ENCODE measurements at regions not wholly inside any gene's neighbourhood (a gene's known extent, or its start where the extent isn't known, plus 50 kb on each side); places are given as distances from the start of the nearest gene placed in this dataset.

GRCh38 chr18:41771973-41772372 is 183.1 kb upstream of the PIK3C3 start:
- H3K9me3 ChIP-seq (ENCODE audit: control insufficient read depth, low read length): no peaks in the 10 kb centered on the region
- no peak overlapping the region for H3K4me3 ChIP-seq (ENCODE audit: low read length)
- no peak overlapping the region for H3K9ac ChIP-seq (ENCODE audit: extremely low read depth, low read length, poor library complexity, severe bottlenecking)
- no peak for DNase-seq
- Mint-ChIP-seq H3K36me3 (ENCODE audit: low read depth) (peaks cover 4% of the 10 kb centered on the region), H3K4me1 (peaks cover 18% of the 10 kb centered on the region), H3K27me3 (ENCODE audit: insufficient read depth) (no peaks in the 10 kb centered on the region), H3K27ac (no peak overlapping the region), H3K4me3 (no peak overlapping the region), H3K9me3 (peaks cover 9% of the 10 kb centered on the region)
- no peaks in the 10 kb centered on the region for H3K36me3 ChIP-seq (ENCODE audit: control insufficient read depth, insufficient read depth, low read length)
- 94 to 100% methylated on average over 1 of the region's 1 CpG for WGBS, 2 experiments (ENCODE audit: insufficient coverage in 1 of 2, insufficient read length in 1 of 2)
- peaks cover 9% of the 10 kb centered on the region for H3K4me1 ChIP-seq (ENCODE audit: control insufficient read depth, insufficient read depth, low read length)
- no peak for TF ChIP-seq CTCF (conservative IDR thresholded peaks at IDR 0.05)
- H3K27ac ChIP-seq (ENCODE audit: low read depth, low read length): no peak overlapping the region
- H3K27me3 ChIP-seq (ENCODE audit: control insufficient read depth, insufficient read depth, low read length, poor library complexity, severe bottlenecking): no peaks in the 10 kb centered on the region

GRCh38 chr18:41769265-41769664 is 185.8 kb upstream of the PIK3C3 start:
- Mint-ChIP-seq H3K27ac (no peak overlapping the region), H3K27me3 (ENCODE audit: insufficient read depth) (no peaks in the 10 kb centered on the region), H3K4me3 (no peak overlapping the region), H3K36me3 (ENCODE audit: low read depth) (peaks cover 1% of the 10 kb centered on the region), H3K4me1 (peaks cover 34% of the 10 kb centered on the region), H3K9me3 (peaks cover 1% of the 10 kb centered on the region)
- no CpG with 5 or more reads among the region's 1 CpG for WGBS, 2 experiments (ENCODE audit: insufficient coverage in 1 of 2, insufficient read length in 1 of 2)
- Histone ChIP-seq H3K36me3 (ENCODE audit: control insufficient read depth, insufficient read depth, low read length) (no peaks in the 10 kb centered on the region), H3K27me3 (ENCODE audit: control insufficient read depth, insufficient read depth, low read length, poor library complexity, severe bottlenecking) (no peaks in the 10 kb centered on the region), H3K4me3 (ENCODE audit: low read length) (no peak overlapping the region), H3K9me3 (ENCODE audit: control insufficient read depth, low read length) (no peaks in the 10 kb centered on the region), H3K27ac (ENCODE audit: low read depth, low read length) (no peak overlapping the region), H3K4me1 (ENCODE audit: control insufficient read depth, insufficient read depth, low read length) (peaks cover 9% of the 10 kb centered on the region), H3K9ac (ENCODE audit: extremely low read depth, low read length, poor library complexity, severe bottlenecking) (no peak overlapping the region)
- no peak for TF ChIP-seq CTCF (conservative IDR thresholded peaks at IDR 0.05)
- DNase-seq: no peak

- no peaks in the 10 kb centered on the region for H3K36me3 Mint-ChIP-seq (ENCODE audit: low read depth)
- H3K27ac Mint-ChIP-seq: no peak overlapping the region
- Histone ChIP-seq H3K9ac (ENCODE audit: extremely low read depth, low read length, poor library complexity, severe bottlenecking) (no peak overlapping the region), H3K4me1 (ENCODE audit: control insufficient read depth, insufficient read depth, low read length) (peaks cover 9% of the 10 kb centered on the region), H3K27me3 (ENCODE audit: control insufficient read depth, insufficient read depth, low read length, poor library complexity, severe bottlenecking) (no peaks in the 10 kb centered on the region), H3K27ac (ENCODE audit: low read depth, low read length) (no peak overlapping the region), H3K36me3 (ENCODE audit: control insufficient read depth, insufficient read depth, low read length) (no peaks in the 10 kb centered on the region), H3K9me3 (ENCODE audit: control insufficient read depth, low read length) (no peaks in the 10 kb centered on the region), H3K4me3 (ENCODE audit: low read length) (no peak overlapping the region)
- H3K27me3 Mint-ChIP-seq (ENCODE audit: insufficient read depth): no peaks in the 10 kb centered on the region
- no peaks in the 10 kb centered on the region for H3K9me3 Mint-ChIP-seq
- DNase-seq: no peak
- no peak for TF ChIP-seq CTCF (conservative IDR thresholded peaks at IDR 0.05)
- peaks cover 36% of the 10 kb centered on the region for H3K4me1 Mint-ChIP-seq
- H3K4me3 Mint-ChIP-seq: no peak overlapping the region
- 91 to 95% methylated on average over 2 of the region's 2 CpGs for WGBS, 2 experiments (ENCODE audit: insufficient coverage in 1 of 2, insufficient read length in 1 of 2)
These were observed 186.6 kb upstream of the PIK3C3 start for GRCh38 chr18:41768467-41768866.

Measured in endodermal cell (in vitro differentiated cells).